ENCODE measurements at regions not wholly inside any gene's neighbourhood (a gene's known extent, or its start where the extent isn't known, plus 50 kb on each side); places are given as distances from the start of the nearest gene placed in this dataset.

DNA sequence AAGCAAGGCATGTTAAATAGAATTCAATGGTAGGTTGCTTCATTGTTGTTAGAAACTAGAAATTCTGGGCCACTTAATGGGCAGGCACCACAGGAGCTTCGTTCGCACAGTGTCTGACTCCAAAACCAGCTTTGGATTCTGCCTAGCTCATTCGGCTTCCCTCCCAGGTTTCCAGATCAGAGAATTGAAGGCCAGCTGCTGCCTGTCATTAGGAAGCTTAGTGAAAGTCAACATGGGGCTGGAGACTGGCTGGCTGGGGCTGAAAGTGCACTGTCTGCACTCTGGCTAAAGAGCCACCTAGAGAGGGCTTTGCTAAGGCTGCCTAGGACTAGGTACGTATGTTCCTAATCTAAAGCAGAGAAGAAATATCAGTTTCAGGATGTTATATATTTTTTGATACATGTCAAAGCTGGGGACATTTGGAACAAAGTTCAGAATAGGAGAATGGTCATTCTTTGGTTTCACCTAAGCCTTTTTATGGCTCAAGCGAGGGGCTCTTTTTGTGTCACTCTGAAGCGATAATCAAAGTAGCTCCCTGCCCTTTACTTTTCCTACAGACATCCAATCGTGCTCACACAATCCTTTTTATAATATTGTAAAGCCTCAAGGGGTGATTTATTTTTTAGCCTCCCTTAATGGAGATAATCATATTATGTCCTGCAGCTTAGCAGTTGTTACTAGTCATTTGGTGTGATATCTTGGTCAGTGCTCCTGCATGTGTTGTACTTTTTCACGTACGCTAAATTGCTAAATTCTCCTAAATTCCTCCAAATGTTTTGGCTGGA, 238.5 kb upstream of the NAV3 start:
- no peak for DNase-seq
- intact Hi-C loops (cut with DNase I), result no loop called here
- peak; percentile 49 to 53 for ATAC-seq

DNA sequence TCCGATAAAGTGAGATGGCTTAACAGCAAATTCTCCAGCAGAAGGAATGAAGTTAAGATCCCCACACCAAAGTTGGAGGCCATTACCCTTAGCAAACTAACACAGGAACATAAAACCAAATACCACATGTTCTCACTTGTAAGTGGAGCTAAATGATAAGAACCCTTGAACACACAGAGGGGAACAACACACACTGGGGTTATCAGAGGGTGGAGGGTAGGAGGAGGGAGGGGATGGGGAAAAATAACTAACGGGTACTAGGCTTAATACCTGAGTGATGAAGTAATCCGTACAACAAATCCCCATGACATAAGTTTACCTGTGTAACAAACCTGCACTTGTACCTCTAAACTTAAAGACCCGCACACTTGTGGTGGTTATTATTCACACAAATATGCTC, 240.4 kb upstream of the NAV3 start:
- intact Hi-C loops (cut with DNase I), result no loop called here
- ATAC-seq (peak in 1 of 2 donors; percentile 30), DNase-seq (no peak)

GRCh38 chr12:77584860-77585259, 245.8 kb upstream of the NAV3 start:
- ATAC-seq, result peak in 1 of 2 donors; percentile 65
- no peak for DNase-seq
- intact Hi-C loops (cut with DNase I), result no loop called here

DNA sequence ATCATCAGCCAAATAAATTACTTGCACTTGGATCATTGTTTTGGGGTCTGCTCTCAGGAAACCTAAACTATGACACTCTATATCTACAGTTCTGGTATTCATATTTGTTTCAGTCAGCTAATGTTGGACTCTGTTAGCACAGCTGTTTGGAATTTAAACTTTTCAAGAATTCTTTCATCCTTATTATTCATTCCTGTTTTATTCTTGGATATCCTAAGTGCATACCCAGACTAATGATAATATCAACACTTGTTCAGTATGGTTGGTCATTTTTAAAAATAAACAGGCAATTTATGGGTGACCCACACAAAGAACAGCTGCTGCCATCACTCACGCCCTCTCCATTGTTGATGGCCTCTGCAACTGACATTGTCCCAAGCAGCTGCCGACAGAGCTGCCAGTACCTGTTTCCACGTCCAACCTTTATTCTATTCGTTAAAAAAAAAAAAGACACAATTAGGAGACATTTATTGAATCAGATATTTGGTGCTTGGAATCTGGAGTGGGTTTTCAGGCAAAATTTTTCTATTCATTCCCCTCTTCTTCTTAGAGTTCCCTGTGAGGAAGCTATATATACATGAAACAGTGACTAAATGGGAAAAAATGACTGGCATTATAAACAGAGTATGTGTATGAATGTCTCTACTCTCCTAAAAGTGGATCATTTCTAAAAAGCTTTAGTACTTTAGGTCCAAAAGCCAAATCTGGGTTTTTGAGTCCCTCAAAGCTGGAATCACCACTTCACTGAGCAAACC, 252.1 kb upstream of the NAV3 start:
- DNase-seq (no peak), ATAC-seq (no peak)
- intact Hi-C loops (cut with DNase I), result no loop called here

DNA sequence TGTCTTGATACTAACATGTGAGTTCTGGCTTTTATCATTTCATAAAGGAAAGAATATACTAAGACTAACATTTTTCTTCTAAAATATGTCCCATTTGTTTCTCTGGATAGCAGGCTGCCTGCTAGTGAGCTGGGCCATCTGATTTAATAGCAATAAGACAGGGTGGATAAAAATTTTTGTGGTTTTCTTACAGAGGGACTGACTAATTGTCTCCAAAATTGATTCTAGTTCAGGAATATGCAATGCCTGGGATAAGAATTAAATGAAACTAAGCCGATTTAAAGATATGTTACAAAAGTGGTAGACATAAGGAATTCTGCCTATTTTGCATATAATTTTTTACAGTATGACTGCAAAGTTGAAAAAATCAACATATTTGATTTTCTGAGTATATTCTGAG, 252.9 kb upstream of the NAV3 start:
- intact Hi-C loops (cut with DNase I), result no loop called here
- ATAC-seq (no peak), DNase-seq (no peak)

GRCh38 chr12:77575376-77575919, 255.2 kb upstream of the NAV3 start:
- DNase-seq (no peak), ATAC-seq (no peak)
- intact Hi-C loops (cut with DNase I), result no loop called here

GRCh38 chr12:77572371-77572770, 258.3 kb upstream of the NAV3 start:
- DNase-seq (no peak), ATAC-seq (no peak)
- intact Hi-C loops (cut with DNase I), result no loop called here

- DNase-seq, result no peak
- intact Hi-C loops (cut with DNase I), result no loop called here
- ATAC-seq, result no peak
These were observed 258.9 kb upstream of the NAV3 start for GRCh38 chr12:77571768-77572167.

DNA sequence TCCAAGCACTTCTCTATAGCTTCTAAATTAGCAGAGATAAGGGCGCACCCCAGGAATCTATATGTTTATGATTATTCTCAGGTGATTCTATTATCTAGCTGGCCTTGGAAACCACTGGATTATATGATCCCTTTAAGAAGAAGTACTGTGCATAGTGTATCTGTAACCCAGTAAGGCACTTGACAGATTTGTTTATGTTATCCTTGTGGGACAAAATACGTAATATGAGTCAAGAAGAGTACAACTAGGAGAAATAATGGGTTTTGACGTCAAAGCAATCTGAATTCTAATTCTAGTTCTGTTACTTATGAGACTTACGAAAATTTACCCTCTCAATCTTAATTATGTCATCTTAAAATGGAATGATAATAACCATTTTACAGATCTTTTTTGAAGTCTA, 259.6 kb upstream of the NAV3 start:
- DNase-seq (no peak), ATAC-seq (no peak)
- intact Hi-C loops (cut with DNase I), result no loop called here

DNA sequence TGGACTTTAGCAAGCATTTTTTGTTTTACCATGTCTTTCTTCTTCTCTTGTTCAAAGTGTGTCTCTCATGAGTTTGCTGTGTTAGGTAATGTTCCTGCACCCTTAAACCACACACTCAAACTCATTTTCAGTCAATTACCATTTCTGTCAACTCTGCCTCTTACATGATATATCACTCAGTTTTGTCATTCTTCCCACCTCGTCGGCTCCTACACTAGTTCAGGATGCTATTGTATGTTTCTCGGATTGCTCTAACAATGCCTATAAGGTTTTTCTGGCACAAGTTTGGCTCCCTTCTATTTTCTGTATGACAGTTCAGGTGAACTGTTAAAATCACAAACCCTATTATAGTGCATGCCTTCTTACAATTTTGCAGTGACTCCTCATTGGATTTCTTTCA, 260.8 kb upstream of the NAV3 start:
- intact Hi-C loops (cut with DNase I), result no loop called here

GRCh38 chr12:77560714-77561113, 270.0 kb upstream of the NAV3 start:
- no peak for DNase-seq
- no peak for ATAC-seq
- intact Hi-C loops (cut with DNase I), result no loop called here

More for the DNA sequence above, 260.8 kb upstream of the NAV3 start:
- DNase-seq (no peak), ATAC-seq (no peak)

GRCh38 chr12:77559400-77560074, 271.2 kb upstream of the NAV3 start:
- ATAC-seq, result no peak
- DNase-seq, result no peak

GRCh38 chr12:77555074-77555473, 275.6 kb upstream of the NAV3 start:
- no peak for ATAC-seq
- DNase-seq, result no peak
- intact Hi-C loops (cut with DNase I), result no loop called here

More at GRCh38 chr12:77559400-77560074, 271.2 kb upstream of the NAV3 start:
- intact Hi-C loops (cut with DNase I), result no loop called here

- intact Hi-C loops (cut with DNase I), result no loop called here
- ATAC-seq, result no peak
These were observed 276.6 kb upstream of the NAV3 start for GRCh38 chr12:77553976-77554619.

GRCh38 chr12:77549383-77550128, 281.1 kb upstream of the NAV3 start:
- intact Hi-C loops (cut with DNase I), result no loop called here
- DNase-seq (no peak), ATAC-seq (no peak)

More at GRCh38 chr12:77553976-77554619, 276.6 kb upstream of the NAV3 start:
- DNase-seq, result no peak

DNA sequence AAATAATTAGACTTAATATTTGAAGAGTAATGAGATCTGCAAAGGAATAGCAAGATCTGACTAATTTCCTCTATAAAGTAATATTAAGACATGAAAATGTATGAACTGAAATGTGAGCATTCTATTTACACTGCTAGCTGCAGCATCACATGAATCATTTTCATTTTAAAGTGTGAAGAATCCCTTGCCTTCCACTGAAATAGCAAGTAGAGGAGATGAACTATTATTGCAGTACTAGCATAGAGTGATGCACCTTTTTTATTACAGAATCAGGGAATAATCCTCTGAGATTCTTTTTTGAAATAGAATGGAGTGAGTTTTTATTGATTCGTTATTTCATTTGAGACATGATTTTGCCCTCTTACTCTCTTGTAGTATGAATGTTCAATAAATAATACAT, 281.9 kb upstream of the NAV3 start:
- ATAC-seq (no peak), DNase-seq (no peak)
- intact Hi-C loops (cut with DNase I), result no loop called here

GRCh38 chr12:77540097-77540496, 290.6 kb upstream of the NAV3 start:
- ATAC-seq (no peak), DNase-seq (no peak)
- intact Hi-C loops (cut with DNase I), result no loop called here

DNA sequence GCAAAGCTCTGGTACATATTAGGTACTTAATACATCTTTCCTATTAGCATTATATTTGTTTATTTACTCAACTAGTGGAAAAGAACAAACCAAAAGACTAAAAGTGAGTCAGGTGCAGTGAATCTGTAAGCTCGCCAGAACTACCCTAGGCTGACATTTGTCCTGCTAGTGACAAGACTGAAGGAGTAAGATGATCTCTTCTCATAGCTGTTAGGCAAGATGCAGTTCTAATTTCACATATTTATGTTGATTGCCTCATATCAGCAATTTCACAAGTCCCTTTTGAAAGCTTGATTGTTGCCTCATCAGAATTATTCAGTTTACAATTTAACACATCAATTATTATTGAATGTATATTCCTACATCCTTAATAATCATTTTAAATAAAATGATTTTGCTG, 293.0 kb upstream of the NAV3 start:
- DNase-seq (no peak), ATAC-seq (no peak)
- intact Hi-C loops (cut with DNase I), result no loop called here

DNA sequence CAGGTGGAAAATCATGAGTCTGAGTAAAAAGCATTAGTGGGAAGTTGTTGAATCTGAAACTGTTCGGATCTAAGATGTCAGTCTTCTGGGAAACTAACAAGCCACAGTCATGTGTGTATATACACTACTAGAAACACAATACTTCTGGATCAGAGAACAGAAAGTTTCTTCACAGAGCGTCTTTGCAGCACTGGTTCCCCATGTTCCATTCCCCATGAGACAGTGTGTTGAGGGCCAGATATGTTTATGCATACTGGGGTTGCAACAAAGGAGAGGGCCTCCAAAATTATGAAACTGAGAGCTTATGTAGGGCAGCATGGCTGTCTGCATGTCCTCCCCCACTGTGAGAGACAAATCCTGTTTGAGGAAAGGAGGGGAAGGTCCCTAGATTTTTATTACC, 295.0 kb upstream of the NAV3 start:
- intact Hi-C loops (cut with DNase I), result no loop called here
- ATAC-seq, result peak in 1 of 2 donors; percentile 38
- DNase-seq, result no peak

Data from left cardiac atrium (tissue), 4 donors.